ENCODE measurements at regions not wholly inside any gene's neighbourhood (a gene's known extent, or its start where the extent isn't known, plus 50 kb on each side); places are given as distances from the start of the nearest gene placed in this dataset.

- TF ChIP-seq POLR2A (IDR thresholded peaks at IDR 0.05; ENCODE audit: low read length) (no peak), GATA1 (IDR thresholded peaks at IDR 0.05; ENCODE audit: low read depth, low read length) (no peak)
Observed at GRCh38 chr5:159508344-159508743, 178.1 kb upstream of the IL12B start.
